ENCODE measurements at regions not wholly inside any gene's neighbourhood (a gene's known extent, or its start where the extent isn't known, plus 50 kb on each side); places are given as distances from the start of the nearest gene placed in this dataset.
A peak's percentile ranks its signal among the peaks of the same experiment; 100 is the strongest.

- TF ChIP-seq, protein P1, sequence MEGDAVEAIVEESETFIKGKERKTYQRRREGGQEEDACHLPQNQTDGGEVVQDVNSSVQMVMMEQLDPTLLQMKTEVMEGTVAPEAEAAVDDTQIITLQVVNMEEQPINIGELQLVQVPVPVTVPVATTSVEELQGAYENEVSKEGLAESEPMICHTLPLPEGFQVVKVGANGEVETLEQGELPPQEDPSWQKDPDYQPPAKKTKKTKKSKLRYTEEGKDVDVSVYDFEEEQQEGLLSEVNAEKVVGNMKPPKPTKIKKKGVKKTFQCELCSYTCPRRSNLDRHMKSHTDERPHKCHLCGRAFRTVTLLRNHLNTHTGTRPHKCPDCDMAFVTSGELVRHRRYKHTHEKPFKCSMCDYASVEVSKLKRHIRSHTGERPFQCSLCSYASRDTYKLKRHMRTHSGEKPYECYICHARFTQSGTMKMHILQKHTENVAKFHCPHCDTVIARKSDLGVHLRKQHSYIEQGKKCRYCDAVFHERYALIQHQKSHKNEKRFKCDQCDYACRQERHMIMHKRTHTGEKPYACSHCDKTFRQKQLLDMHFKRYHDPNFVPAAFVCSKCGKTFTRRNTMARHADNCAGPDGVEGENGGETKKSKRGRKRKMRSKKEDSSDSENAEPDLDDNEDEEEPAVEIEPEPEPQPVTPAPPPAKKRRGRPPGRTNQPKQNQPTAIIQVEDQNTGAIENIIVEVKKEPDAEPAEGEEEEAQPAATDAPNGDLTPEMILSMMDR (conservative IDR thresholded peaks at IDR 0.05) = no peak
- no peak for TF ChIP-seq ZFX (IDR thresholded peaks at IDR 0.05)
- H3K27ac ChIP-seq = no peak overlapping the region
Observed at GRCh38 chr4:15130441-15130840, 128.2 kb downstream of the CPEB2 start.

GRCh38 chr4:15131551-15131950, 129.3 kb downstream of the CPEB2 start:
- TF ChIP-seq, protein P1 (conservative IDR thresholded peaks at IDR 0.05) = no peak
- no peak for TF ChIP-seq ZFX (IDR thresholded peaks at IDR 0.05)
- no peak overlapping the region for H3K27ac ChIP-seq

- TF ChIP-seq, protein P1 (conservative IDR thresholded peaks at IDR 0.05) = no peak
- no peak for TF ChIP-seq ZFX (IDR thresholded peaks at IDR 0.05)
- H3K27ac ChIP-seq = no peak overlapping the region
Observed at GRCh38 chr4:15132739-15133138, 130.5 kb downstream of the CPEB2 start.

DNA sequence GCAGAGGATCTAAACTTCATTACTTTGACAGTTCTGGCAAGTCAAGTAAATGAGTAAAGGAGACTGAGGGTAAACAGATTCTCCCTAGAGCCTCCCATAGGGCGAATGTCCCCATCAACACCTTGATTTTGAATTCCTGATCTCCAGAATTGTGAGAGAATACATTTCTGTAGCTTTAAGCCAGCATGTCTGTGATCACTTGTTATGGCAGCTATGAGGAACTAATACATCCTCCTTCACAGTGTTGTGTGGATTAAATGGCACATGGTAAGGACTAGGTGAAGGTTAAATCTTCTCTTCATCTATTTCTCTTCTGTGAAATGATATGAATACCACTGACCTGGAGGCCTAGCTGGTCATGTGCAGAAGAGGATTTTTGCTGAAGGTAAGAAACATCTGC, 137.3 kb downstream of the CPEB2 start:
- H3K27ac ChIP-seq = no peak overlapping the region
- no peak for TF ChIP-seq ZFX (IDR thresholded peaks at IDR 0.05)
- TF ChIP-seq, protein P1 (conservative IDR thresholded peaks at IDR 0.05) = no peak

GRCh38 chr4:15142201-15142600, 139.9 kb downstream of the CPEB2 start:
- H3K27ac ChIP-seq = no peak overlapping the region
- TF ChIP-seq ZFX (IDR thresholded peaks at IDR 0.05) = no peak
- TF ChIP-seq, protein P1 (conservative IDR thresholded peaks at IDR 0.05) = no peak

DNA sequence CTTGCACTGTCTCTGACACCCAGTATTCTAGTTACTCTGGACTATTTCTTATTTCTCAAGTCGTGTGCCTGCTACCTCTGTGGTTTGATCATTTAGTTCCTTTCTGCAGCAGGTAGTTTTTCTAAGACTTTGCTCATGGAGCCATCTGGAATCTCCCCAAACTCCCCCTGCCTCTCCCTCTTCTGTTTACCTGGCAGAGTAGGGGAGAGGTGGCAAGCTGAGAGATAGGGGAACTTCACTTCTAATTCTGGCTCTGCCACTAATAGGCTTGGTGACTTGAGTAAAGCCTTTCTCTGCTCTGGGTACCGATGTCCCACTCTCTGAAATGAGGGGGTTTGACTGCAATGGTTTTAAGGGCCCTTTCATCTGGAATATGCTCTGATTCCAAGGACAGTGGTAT, 141.3 kb downstream of the CPEB2 start:
- no peak overlapping the region for H3K27ac ChIP-seq
- TF ChIP-seq, protein P1 (conservative IDR thresholded peaks at IDR 0.05) = no peak
- TF ChIP-seq ZFX (IDR thresholded peaks at IDR 0.05) = no peak

- TF ChIP-seq ZFX (IDR thresholded peaks at IDR 0.05) = no peak
- TF ChIP-seq, protein P1 (conservative IDR thresholded peaks at IDR 0.05) = 0 out of 2 replicates have a peak, but pooled peaks have one; percentile 3
- H3K27ac ChIP-seq = no peak overlapping the region
Observed at GRCh38 chr4:15144249-15144966, 142.1 kb downstream of the CPEB2 start.

Data from C4-2B (cell line).